GM20000 (cell line): ENCODE measurements at regions not wholly inside any gene's neighbourhood (a gene's known extent, or its start where the extent isn't known, plus 50 kb on each side); places are given as distances from the start of the nearest gene placed in this dataset.

Experiments used
- DNase-seq: peaks from one replicate; pipeline ENCODE4 v3.0.0; 2012; ENCODE audit warnings: low spot score
- CTCF ChIP-seq: IDR thresholded peaks from 2 replicates; pipeline ENCODE4 v1.5.1; 2012; ENCODE audit warnings: mild to moderate bottlenecking, control low read depth; ENCODE audit errors: extremely low read depth, missing control alignments

- TF ChIP-seq CTCF = no peak
- no peak for DNase-seq
Observed at GRCh38 chr5:89520771-89521170, 637.8 kb upstream of the MEF2C start.

- no peak for DNase-seq
- no peak for TF ChIP-seq CTCF
Observed at GRCh38 chr5:89513299-89514044, 630.5 kb upstream of the MEF2C start.

- no peak for DNase-seq
- TF ChIP-seq CTCF = no peak
Observed at GRCh38 chr5:89504051-89504450, 621.1 kb upstream of the MEF2C start.

- TF ChIP-seq CTCF = no peak
- DNase-seq = no peak
Observed at GRCh38 chr5:89499787-89500186, 616.8 kb upstream of the MEF2C start.

- no peak for DNase-seq
- no peak for TF ChIP-seq CTCF
Observed at GRCh38 chr5:89498699-89499098, 615.7 kb upstream of the MEF2C start.

- no peak for TF ChIP-seq CTCF
Observed at GRCh38 chr5:89493414-89493813, 610.4 kb upstream of the MEF2C start.

GRCh38 chr5:89484962-89485361 lies 602.0 kb upstream of the MEF2C start:
- no peak for TF ChIP-seq CTCF
- no peak for DNase-seq

More at GRCh38 chr5:89493414-89493813, 610.4 kb upstream of the MEF2C start:
- DNase-seq = no peak
